HG02759 (cell line): ENCODE measurements at regions not wholly inside any gene's neighbourhood (a gene's known extent, or its start where the extent isn't known, plus 50 kb on each side); places are given as distances from the start of the nearest gene placed in this dataset.
"Not testable (repeated sequence)": the region's sequence is repeated elsewhere in the genome, so short reads cannot be mapped to it uniquely, and the experiment has no call there.

Source experiments
- ATAC-seq: cut with Tn5 transposase; IDR thresholded peaks from one replicate; pipeline ENCODE4 v1.9.1; 2021; ENCODE audit warnings: mild to moderate bottlenecking, moderate library complexity; ENCODE audit not compliant: unreplicated experiment

DNA sequence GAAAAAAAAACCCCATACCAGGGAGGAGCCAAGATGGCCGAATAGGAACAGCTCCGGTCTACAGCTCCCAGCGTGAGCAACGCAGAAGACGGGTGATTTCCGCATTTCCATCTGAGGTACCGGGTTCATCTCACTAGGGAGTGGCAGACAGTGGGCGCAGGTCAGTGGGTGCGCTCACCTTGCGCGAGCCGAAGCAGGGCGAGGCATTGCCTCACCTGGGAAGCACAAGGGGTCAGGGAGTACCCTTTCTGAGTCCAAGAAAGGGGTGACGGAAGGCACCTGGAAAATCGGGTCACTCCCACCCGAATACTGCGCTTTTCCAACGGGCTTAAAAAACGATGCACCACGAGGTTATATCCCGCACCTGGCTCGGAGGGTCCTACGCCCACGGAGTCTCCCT, 1328.6 kb downstream of the GRIK2 start:
- ATAC-seq: not testable (repeated sequence)

DNA sequence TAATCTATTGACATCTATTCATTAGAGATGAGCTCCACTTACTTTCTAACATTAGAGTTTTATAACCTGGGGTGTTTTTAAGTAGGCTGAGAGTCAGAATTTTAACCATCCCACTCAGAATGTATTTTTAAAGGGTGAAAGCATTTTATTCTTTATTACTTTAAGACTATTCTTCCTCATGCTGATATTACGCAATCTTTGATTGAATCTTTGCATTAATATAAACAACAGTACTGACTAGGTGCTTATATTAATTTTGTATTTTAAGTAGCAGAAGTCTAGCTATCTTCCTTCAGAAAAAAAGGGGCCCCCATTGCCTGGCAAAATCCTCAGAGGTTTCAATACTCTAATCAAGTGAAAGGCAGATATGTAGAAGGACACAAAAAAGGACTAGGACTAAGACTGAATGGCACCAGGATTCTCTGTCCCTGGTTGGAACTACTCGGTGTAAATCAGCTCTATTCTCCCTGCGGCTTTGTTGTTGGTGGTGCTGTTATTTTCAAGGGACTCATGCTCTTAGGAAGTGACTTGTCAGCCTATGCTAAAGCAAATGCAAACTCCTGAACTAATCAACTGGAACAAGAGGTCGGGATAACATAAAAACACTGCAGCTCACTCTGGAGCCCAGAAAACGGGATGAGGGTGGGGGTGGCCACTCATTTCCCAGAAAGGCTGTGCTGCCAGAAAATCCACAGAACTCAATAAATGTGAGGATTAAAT, 1324.4 kb downstream of the GRIK2 start:
- no peak for ATAC-seq

DNA sequence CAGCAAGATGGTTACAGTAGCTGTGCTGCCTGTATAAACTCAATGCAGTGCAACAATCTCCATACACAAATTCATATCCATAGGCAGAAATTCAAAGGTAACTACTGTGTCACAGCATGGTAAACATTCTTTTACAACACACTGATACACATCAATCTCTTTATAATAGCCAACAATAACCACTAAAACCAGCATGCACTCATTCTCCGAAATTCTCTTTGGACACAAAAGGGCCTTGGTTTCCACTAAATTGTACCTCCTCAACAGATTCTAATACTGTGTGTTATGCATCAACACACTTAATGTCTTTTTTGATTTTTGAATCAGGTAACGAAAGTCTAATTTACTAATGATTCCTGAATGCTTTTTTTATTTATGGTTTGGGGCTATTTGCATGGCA, 1323.7 kb downstream of the GRIK2 start:
- no peak for ATAC-seq

DNA sequence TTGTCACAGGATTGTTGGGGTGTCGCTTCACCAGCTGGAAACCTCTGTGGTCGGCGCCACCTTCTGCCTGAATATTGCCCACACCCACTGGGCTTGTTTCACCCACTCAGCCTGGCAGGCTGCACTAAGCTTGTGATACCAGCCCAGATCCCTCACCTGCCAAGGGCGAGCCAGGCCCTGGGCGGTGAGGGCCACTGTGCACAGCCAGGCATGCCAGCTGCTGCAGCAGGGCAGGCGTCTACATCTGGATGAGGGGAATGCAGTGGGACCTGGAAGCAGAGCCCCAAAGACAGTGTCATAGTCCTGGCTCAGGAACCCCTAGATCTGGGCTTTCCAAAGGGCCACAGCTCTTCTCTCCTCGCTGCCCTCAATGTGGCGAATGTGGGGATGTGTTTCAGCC, 1307.5 kb downstream of the GRIK2 start:
- no peak for ATAC-seq

DNA sequence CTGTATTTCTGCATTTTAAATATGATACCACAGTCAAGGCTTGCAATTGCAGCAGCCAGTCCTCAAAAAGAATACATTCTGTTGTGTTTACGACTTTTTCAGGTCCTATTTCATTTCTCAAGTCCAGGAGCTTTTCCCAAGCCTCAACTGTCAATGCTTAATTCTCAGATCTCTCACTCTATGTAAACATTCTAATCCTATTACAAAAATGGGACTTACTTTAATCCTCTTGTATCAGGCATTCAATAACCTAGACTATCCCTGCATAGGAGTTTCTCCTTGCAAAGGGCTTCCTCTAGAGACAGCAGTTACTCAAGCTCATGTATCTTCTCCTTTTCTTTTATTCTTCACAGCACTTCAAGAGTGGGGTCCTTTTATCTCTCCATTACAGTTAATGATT, 1293.0 kb downstream of the GRIK2 start:
- no peak for ATAC-seq

DNA sequence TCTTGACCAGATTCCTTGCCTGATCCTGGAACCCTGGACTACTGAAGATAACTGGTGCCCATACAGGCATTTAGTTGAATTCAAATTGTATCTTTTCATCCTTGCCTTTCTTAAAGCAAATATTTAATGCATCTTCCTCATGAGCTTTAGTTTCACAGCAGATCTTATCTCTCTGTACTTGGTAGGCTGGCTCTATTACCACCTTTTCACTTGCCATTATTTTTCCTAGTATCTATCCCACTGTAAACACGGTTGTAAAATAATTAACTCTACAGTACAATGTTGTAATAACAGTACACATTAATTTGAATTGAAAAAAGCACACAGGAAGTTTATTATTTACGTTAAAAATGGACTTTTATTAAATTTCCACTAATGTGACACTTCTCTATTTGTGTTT, 1286.9 kb downstream of the GRIK2 start:
- ATAC-seq: no peak

DNA sequence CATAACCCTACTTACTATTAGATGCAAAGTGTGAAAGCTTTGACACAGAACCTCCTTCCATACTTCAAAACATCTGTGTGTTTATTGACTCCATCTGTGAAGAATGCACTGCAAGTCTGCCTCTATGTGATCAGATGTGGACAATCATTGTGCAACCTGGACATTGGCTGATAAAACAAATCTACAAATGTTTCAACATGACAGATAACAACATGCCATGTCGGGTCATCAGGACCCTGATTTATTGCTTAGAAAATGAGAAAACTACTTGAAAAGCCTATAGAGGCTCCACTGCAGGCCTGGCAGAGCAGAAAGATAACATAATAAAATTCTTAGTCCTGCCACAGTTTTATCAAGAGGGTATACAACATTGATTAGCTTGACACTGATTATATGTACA, 1286.4 kb downstream of the GRIK2 start:
- ATAC-seq: no peak

DNA sequence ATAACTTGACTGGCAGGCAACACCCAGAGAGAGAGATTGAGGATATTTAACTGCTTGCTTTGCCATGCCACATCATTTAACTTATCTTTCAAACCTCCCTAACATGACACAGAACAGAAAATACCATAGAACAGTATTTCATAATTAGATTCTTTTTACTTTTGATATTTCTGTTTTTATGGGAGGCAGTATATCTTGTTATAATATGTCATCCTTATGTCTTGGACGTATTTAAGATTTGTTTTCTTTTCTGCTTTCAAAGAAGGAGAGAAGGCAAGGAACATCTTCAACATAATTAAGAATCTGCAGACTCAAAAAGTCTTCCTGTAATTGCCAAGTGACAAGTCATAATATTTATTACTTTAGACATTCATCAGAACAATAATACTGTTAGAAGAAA, 1283.7 kb downstream of the GRIK2 start:
- ATAC-seq: no peak

DNA sequence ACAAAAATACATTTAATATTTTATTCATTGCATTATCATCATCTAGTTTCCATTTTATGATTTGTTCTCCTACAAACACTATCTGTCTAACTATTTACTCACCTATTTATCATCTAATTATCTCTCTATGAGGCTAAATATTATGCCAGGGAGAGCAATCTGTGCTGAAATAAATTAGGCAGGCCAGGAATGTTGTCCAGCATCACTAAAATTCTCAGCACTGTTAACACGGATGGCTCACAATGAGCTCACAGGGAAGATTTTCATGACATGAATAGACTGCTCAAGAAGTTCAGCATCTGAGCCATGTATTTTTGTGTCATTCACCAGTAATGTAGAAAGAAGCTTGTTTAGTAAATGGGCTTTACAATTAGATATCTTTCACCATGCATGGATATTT, 1277.2 kb downstream of the GRIK2 start:
- no peak for ATAC-seq

DNA sequence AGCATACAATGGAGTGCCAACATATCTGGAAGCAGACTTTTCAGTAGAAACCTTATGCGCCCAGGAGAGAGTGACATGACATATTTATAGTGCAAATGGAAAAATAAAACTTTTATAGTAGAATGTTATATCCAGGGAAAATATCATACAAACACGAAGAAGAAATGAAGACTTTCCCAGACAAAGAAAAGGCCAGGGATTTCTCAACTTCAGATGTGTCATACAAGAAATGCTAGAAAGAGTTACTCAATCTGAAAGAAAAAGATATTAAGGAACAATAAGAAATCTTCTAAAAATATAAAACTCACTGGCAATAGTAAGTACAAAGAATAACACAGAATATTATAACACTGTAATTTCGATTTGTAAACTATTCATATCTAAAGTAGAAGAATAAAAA, 1269.3 kb downstream of the GRIK2 start:
- ATAC-seq: no peak

DNA sequence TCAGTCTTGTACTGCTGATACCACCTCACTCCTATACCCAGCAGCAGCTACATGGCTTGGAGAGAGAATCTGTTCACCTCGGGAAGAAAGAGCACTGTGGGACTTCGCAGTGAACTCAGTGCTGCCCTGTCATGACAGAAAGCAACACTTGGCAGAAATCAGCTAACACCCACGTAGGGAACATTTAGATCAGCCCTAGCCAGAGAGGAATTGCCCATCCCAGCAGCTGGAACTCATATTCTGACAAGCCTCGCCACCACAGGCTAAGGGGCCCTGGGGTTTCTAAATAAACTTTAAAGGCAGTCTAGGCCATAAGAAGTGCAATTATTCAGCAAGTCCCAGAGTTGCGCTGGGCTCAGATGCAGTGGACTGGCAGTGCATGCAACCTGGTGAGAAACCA, 1266.8 kb downstream of the GRIK2 start:
- no peak for ATAC-seq

DNA sequence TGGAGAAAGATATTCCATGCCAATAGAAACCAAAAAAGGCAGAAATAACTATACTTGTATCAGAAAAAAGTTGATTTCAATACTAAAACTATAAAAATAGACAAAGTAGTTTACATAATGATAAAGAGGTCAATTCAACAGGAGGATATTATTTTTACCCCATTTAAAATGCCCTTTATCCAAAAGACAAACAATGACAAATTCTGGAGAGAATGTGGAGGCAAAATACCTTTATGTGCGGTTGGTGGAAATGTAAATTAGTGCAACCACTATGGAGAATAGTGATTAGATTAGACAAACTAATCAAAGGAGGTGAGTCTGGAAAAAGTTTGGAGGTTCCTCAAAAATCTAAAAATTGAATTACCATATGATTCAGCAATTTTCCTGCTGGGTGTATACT, 1262.3 kb downstream of the GRIK2 start:
- ATAC-seq: no peak

DNA sequence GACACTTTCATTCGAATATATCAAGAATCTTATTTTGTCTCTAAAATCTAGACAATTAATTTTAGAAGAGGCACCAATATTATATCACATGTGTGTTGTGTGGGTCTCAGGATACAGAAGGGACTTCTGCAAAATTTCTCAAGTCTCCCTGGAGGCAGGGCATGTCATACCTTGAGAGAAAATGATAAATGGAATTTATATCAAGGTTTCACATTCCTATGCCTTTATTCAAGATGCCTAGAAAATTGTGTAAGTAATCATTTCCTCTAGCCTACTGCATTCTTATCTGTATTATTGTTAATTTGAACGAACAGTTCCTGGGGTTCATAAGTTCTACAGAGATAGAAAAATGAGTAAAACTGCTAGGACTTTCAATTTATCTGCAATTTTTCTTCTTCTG, 1247.9 kb downstream of the GRIK2 start:
- ATAC-seq: no peak

DNA sequence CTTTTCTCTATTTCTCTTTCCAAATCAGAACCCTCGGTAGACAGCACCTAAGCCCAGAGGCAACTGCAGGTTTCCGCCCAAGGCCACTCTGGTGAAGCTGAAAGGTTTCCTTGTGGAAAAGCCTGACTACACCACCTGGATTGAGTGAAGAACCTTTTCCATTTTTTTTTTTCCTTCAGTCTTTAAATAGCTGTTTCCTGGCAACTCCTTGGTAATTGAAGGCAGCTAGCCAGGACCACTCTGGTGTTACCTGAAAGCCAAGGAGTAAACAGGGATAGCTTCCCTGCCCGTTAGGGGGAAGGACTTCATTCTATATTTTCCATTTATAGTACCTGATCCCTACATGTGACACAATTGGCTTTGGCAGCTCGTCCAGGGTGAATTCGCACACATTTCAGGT, 1238.4 kb downstream of the GRIK2 start:
- no peak for ATAC-seq

DNA sequence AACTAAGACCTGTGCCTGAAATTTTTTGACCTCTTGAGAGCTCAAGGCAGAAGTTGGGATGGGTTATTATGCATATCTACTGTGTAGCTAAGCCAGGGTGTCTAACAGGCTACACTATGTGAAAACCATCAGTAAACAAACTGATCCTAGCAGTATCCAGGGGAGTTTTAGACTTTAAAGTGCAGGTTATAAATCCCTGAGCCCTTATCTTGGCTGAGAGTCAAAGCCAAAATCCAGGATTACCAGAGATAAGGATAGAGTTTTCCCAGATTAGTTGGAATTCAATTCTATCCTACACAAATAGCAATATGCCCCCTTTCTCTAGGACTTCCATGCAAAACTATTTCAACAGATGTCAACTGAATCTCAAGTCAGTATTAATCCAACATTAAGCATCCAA, 1229.7 kb downstream of the GRIK2 start:
- ATAC-seq: no peak

DNA sequence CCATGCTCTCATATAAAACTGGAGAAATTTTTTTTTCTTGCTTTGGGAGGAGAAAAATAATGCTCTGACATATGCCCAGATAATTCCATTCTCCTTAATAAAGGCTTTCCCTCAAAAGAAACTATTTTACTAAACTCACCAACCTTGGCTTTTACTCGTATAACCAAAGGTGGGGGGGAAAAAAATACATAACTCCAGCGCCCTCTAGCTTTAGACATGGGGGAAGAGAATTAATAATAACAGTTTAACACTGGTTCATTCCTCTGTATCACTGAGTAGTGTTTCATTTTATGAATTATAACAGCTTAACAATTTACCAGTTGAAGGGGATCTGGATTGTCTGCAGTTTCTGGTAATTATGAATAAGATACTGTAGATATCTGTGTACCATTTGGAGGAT, 1226.1 kb downstream of the GRIK2 start:
- ATAC-seq: peak; percentile 65

DNA sequence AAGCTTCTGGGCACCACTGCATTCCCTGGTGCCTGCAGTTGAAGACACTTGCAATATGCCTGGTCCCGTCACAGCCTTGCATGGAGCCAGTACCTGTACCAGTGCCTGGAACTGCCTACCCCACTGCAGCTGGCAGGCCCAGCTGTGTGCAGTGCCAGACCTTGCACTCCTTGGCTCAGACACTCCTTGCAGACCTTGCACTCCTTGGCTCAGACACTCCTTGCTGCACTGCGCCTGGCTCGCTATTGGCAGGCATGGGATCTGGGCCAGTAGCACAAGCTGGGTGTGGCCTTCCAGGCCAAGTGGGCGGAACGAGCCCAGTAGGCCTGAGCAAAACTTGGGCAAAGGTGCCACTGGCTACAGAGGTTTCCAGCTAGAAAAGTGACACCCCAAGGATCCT, 1189.1 kb downstream of the GRIK2 start:
- ATAC-seq: no peak

DNA sequence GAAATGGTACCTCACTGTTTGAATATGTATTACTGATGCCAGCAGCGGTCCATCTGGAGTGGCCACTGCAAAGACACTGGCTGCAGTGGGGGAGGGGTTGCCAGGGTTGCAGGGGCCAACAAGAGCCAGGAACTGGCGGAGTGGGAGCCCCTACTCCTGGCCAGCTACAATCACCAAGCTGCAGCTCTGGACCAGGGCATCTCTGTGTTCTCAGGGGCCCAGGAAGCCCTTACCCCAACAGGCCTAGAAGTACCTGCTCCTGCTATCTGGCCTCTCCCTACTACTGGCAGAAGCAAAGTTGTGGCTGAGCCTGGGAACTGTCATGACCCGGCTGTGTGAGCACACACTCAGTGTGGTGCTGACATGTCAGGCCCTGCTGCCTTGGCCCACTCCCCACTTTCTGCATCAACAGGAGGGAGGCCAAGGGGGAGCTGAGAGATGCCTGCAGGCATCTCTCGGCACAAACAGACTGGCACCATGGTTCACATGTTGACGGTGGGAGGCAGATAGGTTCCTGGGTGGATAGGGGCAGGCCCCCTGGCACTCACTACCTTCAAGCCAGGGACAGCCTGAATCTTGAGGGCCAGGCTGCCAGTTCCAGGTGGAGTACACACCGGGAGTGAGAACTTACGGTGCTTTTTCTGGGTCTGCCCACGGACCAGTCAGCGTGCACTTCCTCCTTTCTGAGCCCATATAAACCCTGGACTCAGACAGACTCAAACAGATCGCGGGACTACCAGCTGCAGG, 1188.0 kb downstream of the GRIK2 start:
- no peak for ATAC-seq

DNA sequence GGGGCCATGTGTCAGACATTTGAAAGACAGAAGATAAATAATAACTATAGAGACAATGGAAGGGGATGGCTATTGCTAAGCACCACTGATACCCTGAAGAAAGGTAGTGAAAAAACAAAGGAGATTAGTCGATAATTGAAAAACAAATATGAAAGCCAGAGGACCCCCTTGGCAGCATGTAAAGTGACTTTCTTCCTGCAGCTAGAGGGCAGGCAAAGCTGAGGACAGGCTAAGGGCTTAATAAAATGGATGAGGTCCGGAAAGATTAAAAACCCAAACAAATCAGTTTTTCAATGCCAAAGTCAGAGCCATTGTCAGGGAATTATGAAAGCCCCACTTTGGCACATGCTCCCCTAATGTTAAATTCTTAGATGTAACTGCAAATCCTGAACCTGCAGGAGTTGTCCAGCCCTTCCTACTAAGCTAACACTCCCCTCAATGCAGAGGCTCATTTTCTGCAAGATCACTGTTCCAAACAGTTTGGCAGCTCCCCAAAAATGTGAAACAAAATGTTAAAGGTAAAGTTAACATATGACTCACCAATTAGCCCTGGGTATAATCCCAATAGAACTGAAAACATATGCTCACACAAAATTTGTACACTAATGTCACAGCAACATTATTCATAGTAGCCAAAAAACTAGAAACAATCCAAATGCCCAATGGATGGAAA, 1177.9 kb downstream of the GRIK2 start:
- ATAC-seq: no peak

DNA sequence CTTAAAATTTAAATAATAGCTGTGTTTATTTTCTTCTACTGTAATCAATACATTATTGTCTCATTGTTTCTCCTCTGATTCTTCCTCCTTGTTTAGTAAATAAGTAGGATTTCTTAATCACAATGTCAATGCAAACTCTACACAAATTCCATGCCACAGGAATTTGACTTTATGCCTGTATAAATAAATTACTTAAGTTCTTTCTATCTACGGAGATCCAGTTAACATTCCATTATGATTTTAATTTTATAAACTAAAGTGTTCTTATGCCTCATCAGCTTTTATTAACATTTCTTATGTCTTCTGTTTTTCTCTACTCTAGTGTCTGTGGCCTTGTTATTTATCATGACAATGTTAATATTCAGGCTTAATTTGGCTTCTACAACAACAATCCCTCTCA, 1169.2 kb downstream of the GRIK2 start:
- no peak for ATAC-seq

DNA sequence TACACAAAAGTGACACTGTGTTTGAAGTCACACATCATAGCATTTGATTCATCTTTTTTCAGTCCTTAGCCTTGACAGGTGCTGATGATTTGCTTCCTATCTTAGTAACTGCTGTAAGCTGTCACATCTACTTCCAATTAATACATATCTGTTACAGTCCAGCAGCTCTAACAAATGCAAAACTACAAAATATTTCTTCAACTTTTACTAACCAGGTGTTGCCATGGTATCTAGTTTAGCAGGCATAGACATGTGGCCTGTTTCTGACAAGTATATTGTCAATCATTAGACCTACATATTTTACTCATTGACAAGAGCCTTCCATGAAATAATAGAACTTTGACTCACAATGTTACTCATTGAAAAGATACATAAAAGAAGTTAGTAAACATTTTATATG, 1159.7 kb downstream of the GRIK2 start:
- ATAC-seq: no peak

DNA sequence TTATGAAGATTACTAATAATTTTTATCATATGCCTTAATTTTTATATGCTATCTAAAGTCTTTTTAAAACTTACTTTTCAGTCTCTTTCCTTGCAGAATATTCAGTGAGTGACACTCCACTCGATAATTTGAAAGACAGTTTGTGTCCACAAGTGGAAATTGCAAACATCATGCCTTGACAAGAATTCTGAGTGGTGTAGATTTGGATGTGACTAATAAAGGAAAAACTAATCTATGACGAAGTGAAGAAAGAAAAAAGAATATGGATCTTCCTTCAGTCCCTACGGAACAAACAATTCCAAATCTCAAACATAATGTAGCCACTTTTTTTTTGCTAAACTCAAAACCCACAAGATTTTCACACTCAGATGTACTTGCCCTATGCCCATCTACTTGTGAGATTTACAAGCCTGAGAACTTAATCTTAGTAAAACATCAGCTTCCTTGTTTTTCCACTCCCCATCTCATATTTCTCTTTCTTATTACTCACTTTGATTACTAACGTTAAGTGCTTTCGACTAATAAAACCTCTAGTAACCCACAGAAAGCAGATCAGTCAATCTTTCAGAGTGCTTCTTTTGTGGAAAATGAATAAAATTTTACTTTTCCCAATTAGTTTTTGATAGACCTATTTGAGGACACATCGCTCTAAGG, 1155.8 kb downstream of the GRIK2 start:
- ATAC-seq: no peak
